Chondrocyte (in vitro differentiated cells): ENCODE measurements at regions not wholly inside any gene's neighbourhood (a gene's known extent, or its start where the extent isn't known, plus 50 kb on each side); places are given as distances from the start of the nearest gene placed in this dataset.

ENCODE experiments used
- DNase-seq: peaks from one replicate; pipeline ENCODE4 v3.0.0; 2021; ENCODE audit warnings: mixed read lengths, low spot score
- H3K27ac Mint-ChIP-seq: one replicate; pipeline ENCODE4 v1.8.0; 2021; ENCODE audit warnings: mild to moderate bottlenecking, moderate library complexity, mixed read lengths; ENCODE audit not compliant: unreplicated experiment
- H3K27me3 Mint-ChIP-seq: 2 replicates; pipeline ENCODE4 v1.8.0; 2021; ENCODE audit warnings: low read depth, mixed read lengths
- H3K36me3 Mint-ChIP-seq: 2 replicates; pipeline ENCODE4 v1.8.0; 2021; ENCODE audit warnings: low read depth, mixed read lengths
- H3K4me1 Mint-ChIP-seq: 2 replicates; pipeline ENCODE4 v1.8.0; 2021; ENCODE audit warnings: low read depth, mild to moderate bottlenecking, mixed read lengths
- H3K4me3 Mint-ChIP-seq: one replicate; pipeline ENCODE4 v1.8.0; 2021; ENCODE audit warnings: mild to moderate bottlenecking, moderate library complexity, mixed read lengths; ENCODE audit not compliant: unreplicated experiment
- H3K9me3 Mint-ChIP-seq: 2 replicates; pipeline ENCODE4 v1.8.0; 2021; ENCODE audit warnings: low read depth, mixed read lengths
- CTCF ChIP-seq: fragments of 200-600 bp; sonication (generic); IDR thresholded peaks from 2 replicates; pipeline ENCODE4 v1.5.0; 2021; ENCODE audit warnings: antibody characterized with exemption, mild to moderate bottlenecking, moderate library complexity

GRCh38 chr4:41326776-41327175, 70.0 kb downstream of the UCHL1 start:
- no peaks in the 10 kb centered on the region for H3K36me3 Mint-ChIP-seq
- peaks cover 7% of the 10 kb centered on the region for H3K4me1 Mint-ChIP-seq
- H3K4me3 Mint-ChIP-seq, result no peak overlapping the region
- H3K27ac Mint-ChIP-seq, result no peak overlapping the region
- H3K27me3 Mint-ChIP-seq, result peaks cover 6% of the 10 kb centered on the region
- TF ChIP-seq CTCF, result no peak
- DNase-seq, result no peak
- no peaks in the 10 kb centered on the region for H3K9me3 Mint-ChIP-seq

DNA sequence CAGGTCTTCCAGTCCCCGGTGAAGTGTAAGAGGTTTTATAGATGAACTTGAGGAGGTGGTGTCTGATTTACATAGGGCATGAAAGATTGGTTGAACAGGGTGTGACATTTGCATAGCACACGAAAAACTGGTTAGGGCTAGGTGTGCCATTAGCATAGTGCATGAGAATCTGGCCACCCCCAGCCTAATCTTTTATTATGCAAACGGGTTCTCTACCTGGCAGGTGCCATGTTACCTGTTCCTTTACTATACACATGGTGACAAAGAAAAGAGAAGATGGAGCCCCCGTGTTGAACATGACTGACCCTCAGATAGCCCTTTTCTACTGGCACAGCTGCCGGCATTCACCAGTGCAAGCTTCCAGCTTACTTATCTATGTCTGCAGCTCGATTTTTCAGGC, 71.0 kb downstream of the UCHL1 start:
- TF ChIP-seq CTCF, result no peak
- no peaks in the 10 kb centered on the region for H3K9me3 Mint-ChIP-seq
- no peaks in the 10 kb centered on the region for H3K36me3 Mint-ChIP-seq
- no peak overlapping the region for H3K4me3 Mint-ChIP-seq
- DNase-seq, result no peak
- H3K27ac Mint-ChIP-seq, result no peak overlapping the region
- H3K4me1 Mint-ChIP-seq, result peaks cover 7% of the 10 kb centered on the region
- H3K27me3 Mint-ChIP-seq, result peaks cover 6% of the 10 kb centered on the region

GRCh38 chr4:41329361-41329760, 72.6 kb downstream of the UCHL1 start:
- TF ChIP-seq CTCF, result no peak
- no peaks in the 10 kb centered on the region for H3K9me3 Mint-ChIP-seq
- no peaks in the 10 kb centered on the region for H3K36me3 Mint-ChIP-seq
- peaks cover 6% of the 10 kb centered on the region for H3K27me3 Mint-ChIP-seq
- no peak overlapping the region for H3K27ac Mint-ChIP-seq
- H3K4me1 Mint-ChIP-seq, result peaks cover 7% of the 10 kb centered on the region
- no peak overlapping the region for H3K4me3 Mint-ChIP-seq
- no peak for DNase-seq

GRCh38 chr4:41331224-41331623, 74.5 kb downstream of the UCHL1 start:
- Mint-ChIP-seq H3K36me3 (no peaks in the 10 kb centered on the region), H3K4me3 (no peak overlapping the region), H3K4me1 (peaks cover 7% of the 10 kb centered on the region), H3K9me3 (no peaks in the 10 kb centered on the region), H3K27me3 (peaks cover 11% of the 10 kb centered on the region), H3K27ac (no peak overlapping the region)
- no peak for DNase-seq
- no peak for TF ChIP-seq CTCF

GRCh38 chr4:41332510-41333054, 75.9 kb downstream of the UCHL1 start:
- DNase-seq, result no peak
- no peak for TF ChIP-seq CTCF
- Mint-ChIP-seq H3K36me3 (no peaks in the 10 kb centered on the region), H3K4me3 (no peak overlapping the region), H3K27ac (no peak overlapping the region), H3K9me3 (no peaks in the 10 kb centered on the region), H3K4me1 (peaks cover 7% of the 10 kb centered on the region), H3K27me3 (peaks cover 9% of the 10 kb centered on the region)
